Smooth muscle cell (in vitro differentiated cells): ENCODE measurements at regions not wholly inside any gene's neighbourhood (a gene's known extent, or its start where the extent isn't known, plus 50 kb on each side); places are given as distances from the start of the nearest gene placed in this dataset.
"Not testable (repeated sequence)": the region's sequence is repeated elsewhere in the genome, so short reads cannot be mapped to it uniquely, and the experiment has no call there.

Experiments used
- DNase-seq: peaks from one replicate; lab custom pipeline; 2025; ENCODE audit not compliant: unreplicated experiment; lab: John Stamatoyannopoulos, UW
- H2AFZ ChIP-seq: fragments of 200-600 bp; sonication (generic); 2 replicates; pipeline ENCODE4 v1.6.0; 2016; ENCODE audit warnings: antibody characterized with exemption, low read depth, mild to moderate bottlenecking
- H3F3A ChIP-seq: fragments of 200-600 bp; sonication (generic); 2 replicates; pipeline ENCODE4 v1.6.0; 2017; ENCODE audit warnings: antibody characterized with exemption, low read depth
- H3K27ac ChIP-seq: fragments of 200-600 bp; sonication (generic); 2 replicates; pipeline ENCODE4 v1.5.1; 2016; ENCODE audit warnings: low read depth, mild to moderate bottlenecking
- H3K27me3 ChIP-seq: fragments of 200-600 bp; sonication (generic); 2 replicates; pipeline ENCODE4 v1.6.1; 2016; ENCODE audit warnings: low read depth, mild to moderate bottlenecking
- H3K36me3 ChIP-seq: fragments of 200-600 bp; sonication (generic); 2 replicates; pipeline ENCODE4 v1.5.1; 2016; ENCODE audit warnings: low read depth
- H3K4me1 ChIP-seq: fragments of 200-600 bp; sonication (generic); 2 replicates; pipeline ENCODE4 v1.5.1; 2016; ENCODE audit warnings: low read depth
- H3K4me2 ChIP-seq: fragments of 200-600 bp; sonication (generic); 2 replicates; pipeline ENCODE4 v1.6.0; 2016; ENCODE audit warnings: mild to moderate bottlenecking
- H3K4me3 ChIP-seq: fragments of 200-600 bp; sonication (generic); 2 replicates; pipeline ENCODE4 v1.5.1; 2016; ENCODE audit warnings: mild to moderate bottlenecking
- H3K79me2 ChIP-seq: fragments of 200-600 bp; sonication (generic); 2 replicates; pipeline ENCODE4 v1.6.0; 2016; ENCODE audit warnings: low read depth, mild to moderate bottlenecking
- H3K9ac ChIP-seq: fragments of 200-600 bp; sonication (generic); 2 replicates; pipeline ENCODE4 v1.6.0; 2016; ENCODE audit warnings: low read depth
- H3K9me3 ChIP-seq: fragments of 200-600 bp; sonication (generic); replicated peaks from 2 replicates; pipeline ENCODE4 v1.5.1; 2016; ENCODE audit warnings: low read depth
- H4K20me1 ChIP-seq: fragments of 200-600 bp; sonication (generic); 2 replicates; pipeline ENCODE4 v1.6.0; 2016; ENCODE audit warnings: low read depth
- CTCF ChIP-seq: fragments of 200-600 bp; sonication (generic); IDR thresholded peaks from 2 replicates; pipeline ENCODE4 v1.5.1; 2017; ENCODE audit warnings: borderline replicate concordance, mild to moderate bottlenecking, antibody characterized with exemption; ENCODE audit not compliant: insufficient read depth, poor library complexity, severe bottlenecking
- WGBS: methylation state at CpG from one replicate; pipeline ENCODE4 v1.1.7; 2016; ENCODE audit warnings: low lambda C conversion rate; 5-methylcytosine and 5-hydroxymethylcytosine counted together

- H3K27me3 ChIP-seq = no peaks in the 10 kb centered on the region
- H3K4me2 ChIP-seq = no peak overlapping the region
- WGBS = 77% methylated on average over 6 of the region's 6 CpGs
- H3K79me2 ChIP-seq = no peaks in the 10 kb centered on the region
- no peaks in the 10 kb centered on the region for H3K36me3 ChIP-seq
- no peak overlapping the region for H3K4me3 ChIP-seq
- H3K27ac ChIP-seq = no peak overlapping the region
- no peak overlapping the region for H2AFZ ChIP-seq
- H3F3A ChIP-seq = no peaks in the 10 kb centered on the region
- TF ChIP-seq CTCF = no peak
- H4K20me1 ChIP-seq = no peaks in the 10 kb centered on the region
- H3K9me3 ChIP-seq = no peaks in the 10 kb centered on the region
- H3K4me1 ChIP-seq = peaks cover 15% of the 10 kb centered on the region
- no peak for DNase-seq
- no peak overlapping the region for H3K9ac ChIP-seq
Measured at GRCh38 chr7:131627735-131628190, 71.3 kb upstream of the PODXL start.

- 86% methylated on average over 6 of the region's 6 CpGs for WGBS
- Histone ChIP-seq H3K27me3 (no peaks in the 10 kb centered on the region), H3K36me3 (no peaks in the 10 kb centered on the region), H3K4me1 (peaks cover 15% of the 10 kb centered on the region), H3K9ac (no peak overlapping the region), H3K4me3 (no peak overlapping the region), H3K9me3 (no peaks in the 10 kb centered on the region), H3F3A (no peaks in the 10 kb centered on the region), H3K4me2 (peak overlapping the region; percentile 41), H3K27ac (peak overlapping the region; percentile 83), H4K20me1 (no peaks in the 10 kb centered on the region), H2AFZ (no peak overlapping the region), H3K79me2 (no peaks in the 10 kb centered on the region)
- no peak for DNase-seq
- TF ChIP-seq CTCF = no peak
Measured at GRCh38 chr7:131626643-131627042, 70.2 kb upstream of the PODXL start.

- Histone ChIP-seq H3K4me1 (peaks cover 15% of the 10 kb centered on the region), H4K20me1 (no peaks in the 10 kb centered on the region), H3K9ac (no peak overlapping the region), H3K9me3 (no peaks in the 10 kb centered on the region), H2AFZ (no peak overlapping the region), H3K4me2 (peak overlapping the region; percentile 41), H3K4me3 (no peak overlapping the region), H3K36me3 (no peaks in the 10 kb centered on the region), H3K27ac (peak overlapping the region; percentile 83), H3K27me3 (no peaks in the 10 kb centered on the region), H3K79me2 (no peaks in the 10 kb centered on the region), H3F3A (no peaks in the 10 kb centered on the region)
- TF ChIP-seq CTCF = no peak
- 11% methylated on average over 12 of the region's 12 CpGs for WGBS
- no peak for DNase-seq
Measured at GRCh38 chr7:131625817-131626372, 69.5 kb upstream of the PODXL start.

- H3K4me3 ChIP-seq, H3K36me3 ChIP-seq, H3F3A ChIP-seq, H2AFZ ChIP-seq, H4K20me1 ChIP-seq, H3K27me3 ChIP-seq, H3K9me3 ChIP-seq, H3K79me2 ChIP-seq, DNase-seq: not testable (repeated sequence)
- H3K4me1 ChIP-seq = peaks cover 20% of the 10 kb centered on the region
- H3K4me2 ChIP-seq = peak overlapping the region; percentile 14
- WGBS = 66% methylated on average over 9 of the region's 9 CpGs
- peak overlapping the region; percentile 56 for H3K9ac ChIP-seq
- peak overlapping the region; percentile 83 for H3K27ac ChIP-seq
Measured at GRCh38 chr7:131625345-131625744, 68.9 kb upstream of the PODXL start.
